Vagina (tissue), 2 donors: ENCODE measurements at regions not wholly inside any gene's neighbourhood (a gene's known extent, or its start where the extent isn't known, plus 50 kb on each side); places are given as distances from the start of the nearest gene placed in this dataset.

ENCODE experiments used
- DNase-seq, 2 donors: peaks; one replicate each; pipeline ENCODE4 v3.0.0-alpha.2; 2017; ENCODE audit errors: extremely low spot score in 2 of 2
- H3K27ac ChIP-seq: fragments of 200-600 bp; sonication (generic); one replicate; pipeline ENCODE4 v1.5.1; 2019
- H3K27me3 ChIP-seq: fragments of 200-600 bp; sonication (generic); one replicate; pipeline ENCODE4 v1.5.1; 2019
- H3K36me3 ChIP-seq, 2 donors: fragments of 200-600 bp; sonication (generic); one replicate each; pipeline ENCODE4 v1.5.1; 2017 to 2019
- H3K4me1 ChIP-seq: fragments of 200-600 bp; sonication (generic); one replicate; pipeline ENCODE4 v1.5.1; 2019
- H3K4me3 ChIP-seq, 2 donors: fragments of 200-600 bp; sonication (generic); 1 replicate in 1 of 2; 2 replicates in 1 of 2; pipeline ENCODE4 v1.5.1; 2016 to 2019
- H3K9me3 ChIP-seq: fragments of 200-600 bp; sonication (generic); one replicate; pipeline ENCODE4 v1.5.1; 2019
- POLR2A ChIP-seq, 2 donors: fragments of 450-650 bp; IDR thresholded peaks; one replicate each; pipeline ENCODE4 v1.6.1; 2017; ENCODE audit warnings: antibody characterized with exemption in 2 of 2, mild to moderate bottlenecking in 2 of 2, moderate library complexity in 2 of 2
- POLR2AphosphoS5 ChIP-seq, 2 donors: sonication (generic); formaldehyde crosslinking; IDR thresholded peaks; one replicate each; pipeline ENCODE4 v1.9.0; 2017; ENCODE audit warnings: antibody characterized with exemption in 2 of 2, mild to moderate bottlenecking in 2 of 2, low read depth in 1 of 2; ENCODE audit not compliant: insufficient read depth in 1 of 2
- intact Hi-C: fragments of 100-400 bp; cut with DNase I; formaldehyde crosslinking; loops from one replicate; pipeline ENCODE4 v1.15.1; 2023
- TF ChIP-seq, protein P1 (sequence below), 3 experiments: fragments of 450-650 bp in 2 of 3; fragments of 200-600 bp in 1 of 3; sonication (generic) in 1 of 3; IDR thresholded peaks; one replicate each; pipeline ENCODE4 v1.5.1; 2017 to 2019; ENCODE audit warnings: antibody characterized with exemption in 3 of 3, mild to moderate bottlenecking in 2 of 3, moderate library complexity in 2 of 3

DNA sequence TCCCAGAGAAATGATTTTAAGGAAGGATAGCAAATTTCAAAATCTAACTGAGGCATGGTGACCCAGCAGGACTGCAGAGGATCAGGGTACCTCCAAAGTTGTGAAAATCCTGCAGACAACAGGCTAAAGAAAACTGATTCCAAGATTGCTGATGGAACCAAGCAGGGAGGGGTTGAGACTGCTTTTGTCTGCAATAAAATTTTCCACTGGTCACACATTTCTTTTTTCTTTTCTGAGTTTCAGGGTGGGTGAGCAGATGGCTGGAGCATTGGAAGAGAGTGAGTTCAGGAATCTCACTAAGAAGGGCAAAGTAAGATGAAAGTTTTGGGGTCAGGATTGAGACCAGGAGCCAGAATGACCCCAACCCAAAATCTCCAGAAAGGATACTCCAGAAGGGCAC, 321.0 kb downstream of the TNS1 start:
- intact Hi-C loops, result no loop called here
- Histone ChIP-seq H3K27me3 (no peaks in the 10 kb centered on the region), H3K4me1 (peaks cover 48% of the 10 kb centered on the region), H3K36me3 (no peaks in the 10 kb centered on the region), H3K27ac (peak overlapping the region; percentile 84), H3K4me3 (no peak overlapping the region), H3K9me3 (no peaks in the 10 kb centered on the region)
- DNase-seq, result no peak
- TF ChIP-seq, protein P1, sequence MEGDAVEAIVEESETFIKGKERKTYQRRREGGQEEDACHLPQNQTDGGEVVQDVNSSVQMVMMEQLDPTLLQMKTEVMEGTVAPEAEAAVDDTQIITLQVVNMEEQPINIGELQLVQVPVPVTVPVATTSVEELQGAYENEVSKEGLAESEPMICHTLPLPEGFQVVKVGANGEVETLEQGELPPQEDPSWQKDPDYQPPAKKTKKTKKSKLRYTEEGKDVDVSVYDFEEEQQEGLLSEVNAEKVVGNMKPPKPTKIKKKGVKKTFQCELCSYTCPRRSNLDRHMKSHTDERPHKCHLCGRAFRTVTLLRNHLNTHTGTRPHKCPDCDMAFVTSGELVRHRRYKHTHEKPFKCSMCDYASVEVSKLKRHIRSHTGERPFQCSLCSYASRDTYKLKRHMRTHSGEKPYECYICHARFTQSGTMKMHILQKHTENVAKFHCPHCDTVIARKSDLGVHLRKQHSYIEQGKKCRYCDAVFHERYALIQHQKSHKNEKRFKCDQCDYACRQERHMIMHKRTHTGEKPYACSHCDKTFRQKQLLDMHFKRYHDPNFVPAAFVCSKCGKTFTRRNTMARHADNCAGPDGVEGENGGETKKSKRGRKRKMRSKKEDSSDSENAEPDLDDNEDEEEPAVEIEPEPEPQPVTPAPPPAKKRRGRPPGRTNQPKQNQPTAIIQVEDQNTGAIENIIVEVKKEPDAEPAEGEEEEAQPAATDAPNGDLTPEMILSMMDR (IDR thresholded peaks at IDR 0.05), result no peak
- peak in 1 of 2 donors; percentile 9 for TF ChIP-seq POLR2AphosphoS5 (IDR thresholded peaks at IDR 0.05; ENCODE audit: insufficient read depth in 1 of 2, low read depth in 1 of 2)

DNA sequence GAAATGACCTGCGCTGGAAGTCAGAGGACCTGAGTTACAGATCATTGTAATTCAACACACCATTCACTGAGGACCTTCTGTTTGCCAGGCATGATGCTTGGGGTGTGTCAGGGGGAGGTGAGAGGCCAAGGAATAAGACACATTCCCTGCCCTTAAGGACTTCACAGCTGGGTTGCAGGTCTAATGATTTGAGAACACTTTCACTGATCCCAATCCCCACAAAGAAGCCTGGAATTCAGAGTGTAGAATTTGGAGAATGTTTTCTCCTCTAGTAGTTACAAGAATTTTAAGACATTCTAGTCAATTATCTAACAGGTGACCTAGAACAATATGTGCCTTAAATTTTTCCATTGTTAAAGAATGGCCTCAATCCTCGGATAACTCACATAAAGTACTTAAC, 322.4 kb downstream of the TNS1 start:
- Histone ChIP-seq H3K9me3 (no peaks in the 10 kb centered on the region), H3K27me3 (no peaks in the 10 kb centered on the region), H3K4me3 (no peak overlapping the region), H3K27ac (no peak overlapping the region), H3K36me3 (no peaks in the 10 kb centered on the region), H3K4me1 (peaks cover 34% of the 10 kb centered on the region)
- intact Hi-C loops, result no loop called here
- TF ChIP-seq, protein P1 (IDR thresholded peaks at IDR 0.05), result no peak
- TF ChIP-seq POLR2AphosphoS5 (IDR thresholded peaks at IDR 0.05; ENCODE audit: insufficient read depth in 1 of 2, low read depth in 1 of 2) (no peak), POLR2A (IDR thresholded peaks at IDR 0.05) (no peak)
- no peak for DNase-seq

DNA sequence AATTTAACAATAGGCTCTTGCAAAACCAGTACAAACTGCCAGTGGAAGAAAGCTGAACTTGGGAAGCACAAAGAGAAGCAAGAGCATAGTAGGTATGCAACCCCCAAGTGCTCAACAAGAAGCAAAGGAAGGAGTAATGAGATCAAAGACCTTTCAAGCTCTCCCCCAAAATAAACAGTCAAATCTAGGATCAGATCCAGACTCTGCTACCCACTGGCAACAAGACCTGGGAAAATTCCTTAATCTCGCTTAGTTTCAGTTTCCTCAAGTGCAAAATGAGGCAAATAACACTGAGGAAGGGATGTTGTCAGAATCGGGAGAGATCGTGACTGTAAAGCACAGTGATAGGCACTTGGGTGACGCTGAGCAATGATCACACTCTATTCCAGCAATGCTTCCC, 329.2 kb downstream of the TNS1 start:
- DNase-seq, result no peak
- intact Hi-C loops, result no loop called here
- H3K4me3 ChIP-seq, result no peak overlapping the region
- no peaks in the 10 kb centered on the region for H3K36me3 ChIP-seq
- TF ChIP-seq, protein P1 (IDR thresholded peaks at IDR 0.05), result no peak
- TF ChIP-seq POLR2AphosphoS5 (IDR thresholded peaks at IDR 0.05; ENCODE audit: insufficient read depth in 1 of 2, low read depth in 1 of 2) (no peak), POLR2A (IDR thresholded peaks at IDR 0.05) (no peak)
- H3K27me3 ChIP-seq, result no peaks in the 10 kb centered on the region
- H3K9me3 ChIP-seq, result no peaks in the 10 kb centered on the region
- H3K4me1 ChIP-seq, result peaks cover 22% of the 10 kb centered on the region
- peak overlapping the region; percentile 20 for H3K27ac ChIP-seq

DNA sequence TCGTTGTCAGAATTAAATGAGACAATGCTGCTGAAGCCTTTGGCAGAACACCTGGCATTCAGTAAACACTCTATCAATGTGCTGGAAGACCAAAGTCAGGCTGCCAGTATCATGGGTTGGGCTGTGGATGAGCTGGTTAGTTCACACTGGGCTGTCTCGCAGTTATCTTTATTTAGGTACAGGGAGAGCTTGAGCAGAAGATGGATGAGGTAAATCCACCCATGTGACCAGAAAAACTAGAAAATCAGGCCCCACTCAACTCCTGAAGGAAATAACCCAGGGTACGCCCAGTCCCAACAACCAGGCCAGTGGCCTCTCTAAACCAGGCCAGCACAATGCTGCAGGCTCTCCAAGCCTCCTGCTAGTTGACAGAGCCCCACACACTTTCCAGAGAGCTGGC, 330.3 kb downstream of the TNS1 start:
- peak in 1 of 2 donors; percentile 60 for DNase-seq
- no peak overlapping the region for H3K4me3 ChIP-seq
- H3K27me3 ChIP-seq, result no peaks in the 10 kb centered on the region
- H3K9me3 ChIP-seq, result no peaks in the 10 kb centered on the region
- intact Hi-C loops, result no loop called here
- TF ChIP-seq POLR2A (IDR thresholded peaks at IDR 0.05), result no peak
- TF ChIP-seq POLR2AphosphoS5 (IDR thresholded peaks at IDR 0.05; ENCODE audit: insufficient read depth in 1 of 2, low read depth in 1 of 2), result peak in 1 of 2 donors; percentile 42
- H3K4me1 ChIP-seq, result peaks cover 32% of the 10 kb centered on the region
- no peaks in the 10 kb centered on the region for H3K36me3 ChIP-seq
- peak overlapping the region; percentile 20 for H3K27ac ChIP-seq

DNA sequence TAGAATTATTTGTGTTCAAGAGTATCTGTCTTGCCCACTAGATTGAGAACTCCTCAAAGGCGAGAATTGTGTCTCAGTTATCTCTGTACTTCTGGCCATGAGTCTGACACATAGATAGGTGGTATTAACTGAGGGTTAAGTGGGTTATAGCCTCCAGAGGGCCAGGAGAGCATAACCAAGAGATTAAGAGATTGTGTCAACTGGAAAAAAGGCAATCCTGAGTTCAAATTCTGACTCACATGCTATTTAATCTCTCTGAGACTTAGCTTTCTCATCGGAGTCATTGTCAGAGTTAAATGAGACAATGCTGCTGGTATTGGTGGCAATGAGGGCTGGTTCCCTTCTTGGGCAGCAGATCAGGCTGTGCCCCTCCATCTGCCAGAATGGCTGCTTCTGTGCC, 330.9 kb downstream of the TNS1 start:
- no peak for DNase-seq
- Histone ChIP-seq H3K4me3 (no peak overlapping the region), H3K27me3 (no peaks in the 10 kb centered on the region), H3K36me3 (no peaks in the 10 kb centered on the region), H3K27ac (no peak overlapping the region), H3K9me3 (no peaks in the 10 kb centered on the region), H3K4me1 (peaks cover 38% of the 10 kb centered on the region)
- intact Hi-C loops, result no loop called here
- TF ChIP-seq POLR2A (IDR thresholded peaks at IDR 0.05), result no peak
- TF ChIP-seq, protein P1 (IDR thresholded peaks at IDR 0.05), result no peak
- TF ChIP-seq POLR2AphosphoS5 (IDR thresholded peaks at IDR 0.05; ENCODE audit: insufficient read depth in 1 of 2, low read depth in 1 of 2), result no peak
